CD4-positive, alpha-beta T cell treated with Interleukin-4 for 1 hour (primary cell): ENCODE measurements at regions not wholly inside any gene's neighbourhood (a gene's known extent, or its start where the extent isn't known, plus 50 kb on each side); places are given as distances from the start of the nearest gene placed in this dataset.
"Not testable (repeated sequence)": the region's sequence is repeated elsewhere in the genome, so short reads cannot be mapped to it uniquely, and the experiment has no call there.

Experiments used
- DNase-seq, 2 donors: peaks; one replicate each; pipeline ENCODE4 v3.0.0-alpha.2; 2020 to 2022

DNA sequence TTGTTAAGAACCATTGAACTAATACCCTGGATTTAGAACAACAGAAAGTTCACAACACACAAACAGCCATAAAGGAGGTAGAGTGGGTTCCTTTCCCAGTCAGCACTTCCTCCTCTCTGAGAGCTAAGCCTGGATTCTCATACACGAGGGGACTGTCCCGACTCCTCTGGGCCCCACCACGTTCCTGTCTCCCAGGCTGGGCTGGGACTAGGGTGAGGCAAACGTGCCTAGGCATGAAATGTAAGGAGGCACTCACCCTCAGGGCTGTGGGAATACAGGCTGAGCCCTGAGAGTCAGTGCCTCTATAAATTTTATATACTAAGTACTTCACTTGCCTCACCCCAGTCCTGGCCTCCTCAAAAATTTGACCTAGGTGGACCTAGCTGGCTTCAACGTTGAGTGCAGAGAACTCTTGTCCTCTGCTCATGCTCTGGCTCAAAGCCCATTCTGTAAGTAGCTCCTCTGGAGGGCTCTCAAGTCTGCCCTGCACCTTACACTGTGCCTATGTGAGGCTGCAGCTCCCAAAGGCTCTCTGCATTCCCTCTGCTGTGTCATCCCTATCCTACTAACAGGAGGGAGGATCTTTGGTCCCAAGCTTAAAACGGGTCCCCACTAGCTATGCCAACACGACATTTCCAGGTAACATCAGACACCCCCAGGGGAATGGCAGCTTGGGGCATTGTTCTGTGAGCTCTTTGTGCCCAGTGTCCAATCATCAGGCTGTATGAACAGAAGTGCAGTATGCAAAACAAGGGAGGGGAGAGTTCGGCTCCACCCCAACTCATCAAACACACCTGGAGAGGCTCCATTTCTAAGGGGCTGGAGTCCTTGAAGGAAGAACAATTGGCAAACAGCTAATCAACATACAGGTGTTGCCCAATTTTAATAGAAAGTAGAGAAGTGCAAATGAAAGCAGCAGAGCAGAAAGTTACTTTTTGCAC lies 233.2 kb downstream of the RPLP1 start:
- DNase-seq = no peak

DNA sequence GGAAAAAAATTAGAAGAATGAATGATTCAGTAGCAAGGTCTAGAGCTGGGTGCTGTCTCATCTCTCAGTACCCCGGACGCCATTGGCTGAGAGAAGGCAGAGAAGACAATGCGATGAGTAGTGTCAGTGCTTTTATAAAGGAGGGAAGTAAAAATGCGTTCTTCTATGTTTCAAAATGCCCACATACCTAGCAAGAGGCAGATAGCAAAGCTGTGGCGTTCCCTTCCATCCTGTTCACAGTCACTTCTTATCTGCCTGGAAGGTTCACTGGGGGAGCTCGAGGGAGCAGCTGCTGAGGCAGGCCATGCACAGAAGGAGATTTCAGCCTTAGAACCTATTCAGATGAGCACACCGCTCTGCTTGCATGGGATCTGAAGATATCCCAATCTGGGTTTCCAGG lies 234.0 kb downstream of the RPLP1 start:
- no peak for DNase-seq

DNA sequence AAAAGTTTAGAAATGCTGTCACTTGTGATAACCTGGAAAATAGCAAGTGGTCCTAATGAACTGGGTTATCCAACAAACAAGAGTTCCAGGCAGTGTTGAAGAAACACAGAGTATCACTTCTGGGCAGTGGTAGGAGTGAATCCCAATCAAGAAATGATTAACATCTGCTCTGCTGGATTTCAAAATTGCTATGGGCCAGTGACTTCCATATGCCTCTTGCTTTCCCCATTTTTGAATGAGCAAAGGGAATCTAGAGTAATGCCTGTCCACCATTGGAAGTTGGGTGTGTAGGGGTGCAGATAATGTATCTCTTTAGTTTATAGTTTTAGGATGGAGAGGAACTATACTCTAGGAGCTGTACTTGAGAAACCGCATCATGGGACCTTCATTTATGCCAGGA lies 236.5 kb downstream of the RPLP1 start:
- no peak for DNase-seq

DNA sequence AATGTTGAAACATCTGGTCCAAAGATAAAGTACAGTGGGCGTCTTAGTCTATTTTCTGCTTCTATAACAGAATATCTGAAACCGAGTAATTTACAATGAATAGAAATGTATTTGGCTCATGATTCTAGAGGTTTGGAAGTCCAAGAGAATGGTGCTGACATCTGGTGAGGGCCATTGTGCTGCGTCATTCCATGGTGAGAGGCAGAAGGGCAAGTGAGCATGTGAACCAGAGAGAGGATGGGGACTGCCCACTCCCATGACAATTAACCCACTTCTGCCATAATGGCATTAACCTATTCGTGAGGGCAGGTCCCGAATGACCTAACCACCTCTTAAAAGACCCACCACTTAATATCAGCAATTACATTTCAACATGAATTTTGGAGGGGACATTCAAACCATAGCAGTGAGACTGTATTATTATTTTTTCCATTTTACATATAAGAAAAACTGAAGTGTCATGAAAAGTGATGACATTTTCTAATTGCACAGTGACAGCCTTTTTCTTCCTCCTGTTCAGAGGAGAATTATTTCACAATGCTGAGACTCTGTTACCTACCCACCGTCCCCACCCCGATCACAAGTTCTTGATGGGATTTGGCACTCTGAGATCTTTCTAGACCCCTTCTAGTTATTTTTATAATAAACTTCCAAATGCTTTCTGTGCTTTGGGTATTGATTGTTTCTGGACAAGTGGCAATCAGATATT lies 238.8 kb downstream of the RPLP1 start:
- DNase-seq = no peak

DNA sequence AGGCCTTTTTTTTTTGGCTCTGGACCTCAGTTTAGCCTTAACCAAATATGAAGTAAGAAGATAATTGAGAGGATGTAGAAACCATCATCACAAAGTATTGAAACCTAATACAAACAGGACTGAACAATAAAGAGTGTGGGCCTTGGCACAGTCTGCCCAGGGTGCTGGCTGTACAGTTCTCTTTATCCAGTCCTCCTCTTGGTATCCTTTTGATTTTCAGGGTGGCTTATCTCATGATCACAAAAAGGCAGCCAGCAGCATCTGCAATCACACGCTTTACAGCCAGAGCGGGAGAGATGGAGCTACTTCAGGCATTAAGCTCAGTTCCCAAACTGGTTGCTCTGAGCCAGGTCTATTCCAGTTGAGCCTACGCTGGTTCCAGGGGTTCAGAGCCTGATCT lies 239.7 kb downstream of the RPLP1 start:
- no peak for DNase-seq

DNA sequence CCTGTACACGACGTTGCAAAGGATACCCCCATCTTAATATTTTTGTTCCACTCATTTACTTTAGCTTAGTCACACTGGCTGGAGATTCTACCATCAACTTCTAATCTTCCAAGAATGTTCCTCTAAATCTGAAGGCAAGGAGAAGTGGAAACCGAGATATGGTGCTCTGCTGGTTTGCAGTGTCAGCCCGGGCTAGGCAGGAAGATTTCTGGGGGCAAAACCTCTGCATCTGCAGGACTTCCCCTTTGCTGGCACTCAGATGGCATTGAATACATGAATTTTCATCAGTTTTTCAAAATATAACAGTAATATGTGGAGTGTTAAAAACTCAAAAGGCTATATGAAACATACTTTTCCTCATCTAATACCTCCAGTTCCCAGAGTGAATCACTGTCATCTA lies 240.4 kb downstream of the RPLP1 start:
- DNase-seq = no peak

DNA sequence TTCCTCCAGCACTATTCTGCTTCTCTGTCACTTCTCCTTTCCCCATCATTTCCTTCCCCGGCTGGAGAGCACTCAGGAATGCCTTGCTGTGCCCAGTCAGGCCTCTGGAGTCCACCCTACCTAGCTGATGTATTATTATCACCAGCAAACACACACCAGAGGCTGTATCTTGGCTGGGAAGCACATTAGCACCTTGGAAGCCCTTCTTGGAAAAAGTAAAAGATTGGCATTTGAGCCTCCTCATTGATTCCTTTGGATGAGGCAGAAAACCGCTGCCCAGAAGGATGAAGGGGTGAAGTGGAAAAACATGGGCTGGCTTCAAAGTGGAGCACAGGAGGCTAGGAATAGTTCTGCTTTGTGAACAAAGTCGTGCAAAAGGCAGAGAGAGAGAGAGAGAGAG lies 244.3 kb downstream of the RPLP1 start:
- DNase-seq = no peak

DNA sequence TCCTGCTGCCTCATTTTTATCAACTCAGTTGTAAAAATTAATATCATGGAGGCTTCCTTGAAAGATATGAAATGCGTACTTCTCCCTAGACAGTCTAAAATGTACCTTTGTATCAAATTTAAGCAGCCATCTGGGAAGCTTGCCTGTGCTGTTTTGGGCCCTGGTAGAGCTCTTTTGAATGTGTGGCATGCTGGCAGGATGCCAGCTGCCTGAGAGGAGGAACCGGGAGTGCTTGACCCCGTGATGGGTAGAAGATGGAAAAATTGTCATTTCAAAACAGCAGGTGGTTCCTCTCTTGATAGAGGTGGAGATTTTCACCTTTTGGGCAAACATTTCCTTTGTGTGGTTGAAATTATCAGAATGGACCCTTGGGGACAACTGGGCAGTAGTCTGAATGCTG lies 245.3 kb downstream of the RPLP1 start:
- DNase-seq = no peak

DNA sequence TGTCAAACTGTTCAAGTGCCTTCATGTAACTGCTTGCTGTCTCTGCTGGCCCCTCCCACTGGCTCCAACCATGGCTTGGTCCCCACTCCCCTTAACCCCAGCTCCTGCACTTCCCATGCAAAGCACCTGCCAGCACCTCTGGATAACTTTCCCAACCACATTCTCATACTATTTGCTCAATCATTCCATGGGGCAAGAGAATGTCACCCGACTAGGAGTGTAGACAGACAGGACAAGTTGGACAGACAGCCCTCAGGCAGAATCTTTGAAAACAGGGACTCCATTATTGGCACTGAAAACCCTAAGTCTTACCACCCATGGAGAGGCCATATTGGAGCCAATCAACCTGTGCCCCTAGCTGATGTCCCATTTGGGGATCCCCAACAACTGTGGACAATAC lies 246.5 kb downstream of the RPLP1 start:
- DNase-seq = no peak

DNA sequence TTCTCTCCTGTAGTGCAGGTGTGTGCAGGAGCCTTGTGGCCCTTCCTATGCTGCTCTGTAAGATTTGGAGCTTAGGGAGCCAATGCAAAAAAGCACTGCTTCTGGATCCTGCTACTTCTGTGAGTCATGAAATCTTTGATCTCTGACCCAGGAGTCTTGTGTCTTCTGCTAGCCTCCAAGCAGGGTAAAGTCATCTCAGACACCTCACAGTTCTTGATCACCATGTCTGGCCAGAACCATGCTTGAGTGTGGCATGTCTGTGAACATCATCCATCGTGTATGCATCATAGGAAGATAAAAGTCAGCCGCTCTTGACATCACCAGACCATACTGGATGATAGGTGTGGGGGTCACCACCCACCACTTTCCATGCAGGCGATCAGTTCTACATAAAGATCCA lies 247.8 kb downstream of the RPLP1 start:
- no peak for DNase-seq

DNA sequence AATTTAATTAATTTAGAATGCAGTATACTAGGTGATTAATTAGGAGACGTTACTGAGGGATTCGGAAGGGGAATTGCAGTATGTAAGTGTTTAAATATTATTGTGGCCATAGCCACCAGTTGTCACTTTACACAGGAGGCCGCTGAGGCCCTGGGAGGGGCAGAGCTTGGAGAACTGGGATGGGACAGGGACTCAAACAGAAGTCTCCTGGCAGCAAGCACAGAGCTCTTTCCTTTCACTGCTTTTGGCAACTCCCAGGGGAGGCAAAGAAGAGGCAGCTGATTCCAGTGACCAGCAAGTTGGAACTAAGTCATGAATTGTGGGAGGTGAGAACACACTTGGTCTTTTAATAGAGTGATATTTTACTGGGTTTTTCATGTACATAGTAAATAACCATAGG lies 248.6 kb downstream of the RPLP1 start:
- no peak for DNase-seq

DNA sequence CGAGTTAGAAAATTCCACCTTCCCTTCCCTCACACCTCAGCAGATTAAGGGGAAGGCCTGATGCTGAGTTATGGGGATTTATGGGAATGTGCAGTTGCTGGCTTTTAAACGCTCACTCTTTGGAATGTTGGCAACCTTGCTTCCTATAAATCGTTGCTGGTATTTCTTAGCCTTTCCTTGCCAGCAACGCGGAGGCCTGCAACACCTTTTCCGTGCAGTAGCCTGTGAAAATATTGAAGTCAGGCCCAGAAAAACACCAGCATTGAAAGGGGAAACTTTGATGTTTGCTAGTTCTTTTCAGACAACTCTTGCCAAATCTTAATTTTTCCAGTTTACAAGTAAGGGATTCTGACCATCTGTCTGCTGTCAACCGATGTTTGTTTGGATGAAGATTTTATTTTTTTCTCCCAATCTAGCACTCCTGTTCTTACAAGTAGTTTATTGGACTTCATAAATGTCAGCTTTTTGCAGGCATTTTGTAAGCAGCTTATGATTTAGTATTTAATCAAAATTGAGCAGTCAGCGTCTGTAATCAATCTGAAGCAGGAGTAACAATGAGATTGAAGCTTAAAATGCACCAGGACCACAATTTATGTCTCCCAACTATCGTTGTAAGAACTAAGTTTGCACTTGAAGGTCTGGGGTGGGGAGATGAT lies 251.0 kb downstream of the RPLP1 start:
- DNase-seq = no peak

DNA sequence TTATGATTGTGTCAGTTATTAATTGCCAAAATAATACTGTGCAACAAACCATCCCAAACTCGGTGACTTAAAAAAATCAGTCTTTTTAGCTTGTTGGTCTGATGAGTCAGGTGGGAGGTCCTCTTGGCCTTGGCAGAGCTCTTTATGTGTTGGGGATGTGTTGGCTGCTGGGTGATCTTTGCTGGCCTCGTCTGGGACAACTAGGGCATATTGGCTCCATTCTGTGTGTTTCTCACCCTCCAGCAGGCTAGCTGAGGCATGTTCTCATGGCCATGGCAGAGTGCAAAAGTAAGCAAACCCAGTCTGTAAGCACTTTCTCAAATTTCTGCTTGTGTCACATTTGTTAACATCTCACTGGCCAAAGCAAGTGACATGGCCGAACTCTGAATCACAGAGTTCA lies 251.6 kb downstream of the RPLP1 start:
- DNase-seq = no peak

DNA sequence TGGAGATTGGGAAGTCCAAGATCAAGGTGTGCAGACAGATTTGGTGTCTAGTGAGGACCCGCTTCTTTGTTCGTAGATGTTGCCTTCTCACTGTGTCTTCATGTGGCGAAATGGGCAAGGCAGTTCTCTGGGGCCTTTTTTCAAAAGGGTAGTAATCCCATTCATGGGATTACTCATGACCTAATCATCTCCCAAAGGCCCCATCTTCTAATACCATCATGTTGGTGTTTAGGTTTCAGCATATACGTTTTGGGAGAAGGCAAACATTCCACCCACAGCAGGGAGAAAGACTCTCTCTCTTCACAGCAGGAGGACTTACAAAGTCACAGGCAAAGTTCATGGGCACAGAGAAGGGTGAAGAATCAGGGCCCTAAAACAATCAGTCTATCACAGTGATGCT lies 252.1 kb downstream of the RPLP1 start:
- DNase-seq = no peak

DNA sequence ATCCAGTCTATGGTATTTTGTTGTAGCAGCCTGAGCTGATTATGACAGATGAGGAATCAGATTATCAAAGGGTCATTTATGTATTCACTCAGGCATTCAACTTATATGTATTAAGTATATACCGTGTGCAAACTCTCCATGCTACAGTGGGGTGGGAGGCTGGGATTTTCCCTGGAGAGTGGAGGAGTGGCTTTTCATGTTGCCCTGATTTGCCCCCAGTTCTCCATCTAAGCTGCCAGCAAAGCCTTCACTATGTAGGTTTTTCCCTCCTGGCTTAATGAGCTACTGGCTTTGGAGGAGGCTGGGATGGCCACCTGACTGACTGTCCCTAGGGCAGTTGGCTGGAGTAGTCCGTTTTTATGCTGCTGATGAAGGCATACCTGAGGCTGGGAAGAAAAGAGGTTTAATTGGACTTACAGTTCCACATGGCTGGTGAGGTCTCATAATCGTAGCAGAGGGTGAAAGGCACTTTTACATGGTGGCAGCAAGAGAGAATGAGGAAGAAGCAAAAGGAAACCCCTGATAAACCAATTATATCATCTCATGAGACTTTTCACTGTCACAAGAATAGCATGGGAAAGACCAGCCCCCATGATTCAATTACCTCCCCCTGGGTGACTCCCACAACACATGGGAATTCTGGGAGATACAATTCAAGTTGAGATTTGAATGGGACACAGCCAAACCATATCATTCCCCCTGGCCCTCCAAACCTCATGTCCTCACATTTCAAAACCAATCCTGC lies 253.9 kb downstream of the RPLP1 start:
- no peak for DNase-seq

DNA sequence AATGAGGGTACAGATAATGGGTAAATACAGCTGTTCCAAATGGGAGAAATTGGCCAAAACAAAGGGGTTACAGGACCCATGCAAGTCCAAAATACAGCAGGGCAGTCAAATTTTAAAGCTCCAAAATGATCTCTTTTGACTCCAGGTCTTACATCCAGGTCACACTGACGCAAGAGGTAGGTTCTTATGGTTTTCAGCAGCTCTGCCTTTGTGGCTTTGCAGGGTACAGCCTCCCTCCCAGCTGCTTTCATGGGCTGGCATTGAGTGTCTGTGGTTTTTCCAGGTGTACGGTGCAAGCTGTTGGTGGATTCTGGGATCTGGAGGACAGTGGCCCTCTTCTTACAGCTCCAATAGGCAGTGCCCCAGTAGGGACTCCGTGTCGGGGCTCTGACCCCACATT lies 254.6 kb downstream of the RPLP1 start:
- not testable (repeated sequence) for DNase-seq

DNA sequence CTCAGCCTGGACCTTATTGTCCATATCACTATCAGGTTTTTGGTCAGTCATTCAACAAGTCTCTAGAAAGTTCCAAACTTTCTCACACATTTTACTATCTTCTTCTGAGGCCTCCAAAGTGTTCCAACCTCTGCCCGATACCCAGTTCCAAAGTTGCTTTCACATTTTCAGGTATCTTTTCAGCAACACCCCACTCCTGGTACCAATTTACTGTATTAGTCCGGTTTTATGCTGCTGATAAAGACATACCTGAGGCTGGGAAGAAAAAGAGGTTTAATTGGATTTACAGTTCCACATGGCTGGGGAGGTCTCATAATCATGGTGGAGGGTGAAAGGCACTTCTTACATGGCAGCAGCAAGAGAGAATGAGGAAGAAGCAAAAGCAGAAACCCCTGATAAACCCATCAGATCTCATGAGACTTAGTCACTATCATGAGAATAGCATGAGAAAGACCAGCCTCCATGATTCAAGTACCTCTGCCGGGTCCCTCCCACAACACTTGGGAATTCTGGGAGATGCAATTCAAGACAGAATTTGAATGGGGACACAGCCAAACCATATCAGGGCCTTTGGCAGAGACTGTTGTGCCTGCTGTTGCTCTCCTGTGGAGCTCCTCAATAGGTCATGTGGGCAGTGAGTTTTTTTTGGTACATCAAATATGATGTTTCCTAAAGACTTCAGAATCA lies 256.0 kb downstream of the RPLP1 start:
- not testable (repeated sequence) for DNase-seq

DNA sequence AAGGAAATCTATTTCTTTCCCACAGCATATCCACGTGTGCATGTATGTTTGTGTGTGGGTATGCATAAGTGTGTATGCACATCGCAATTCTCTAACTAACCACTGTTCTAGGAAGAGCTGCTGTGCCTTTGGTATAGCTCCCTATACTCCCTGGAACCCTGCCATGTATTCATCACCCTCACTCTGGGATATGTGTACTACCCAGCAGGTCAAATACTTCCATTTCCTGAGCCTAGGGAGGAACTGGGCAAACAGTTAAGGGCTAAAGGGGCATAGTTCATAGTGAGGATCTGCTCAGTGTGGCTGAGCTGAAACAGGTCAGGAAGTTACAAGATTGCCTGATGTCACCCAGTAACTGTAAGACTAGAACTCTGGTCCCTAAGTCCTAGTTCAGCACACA lies 260.4 kb downstream of the RPLP1 start:
- DNase-seq = no peak

DNA sequence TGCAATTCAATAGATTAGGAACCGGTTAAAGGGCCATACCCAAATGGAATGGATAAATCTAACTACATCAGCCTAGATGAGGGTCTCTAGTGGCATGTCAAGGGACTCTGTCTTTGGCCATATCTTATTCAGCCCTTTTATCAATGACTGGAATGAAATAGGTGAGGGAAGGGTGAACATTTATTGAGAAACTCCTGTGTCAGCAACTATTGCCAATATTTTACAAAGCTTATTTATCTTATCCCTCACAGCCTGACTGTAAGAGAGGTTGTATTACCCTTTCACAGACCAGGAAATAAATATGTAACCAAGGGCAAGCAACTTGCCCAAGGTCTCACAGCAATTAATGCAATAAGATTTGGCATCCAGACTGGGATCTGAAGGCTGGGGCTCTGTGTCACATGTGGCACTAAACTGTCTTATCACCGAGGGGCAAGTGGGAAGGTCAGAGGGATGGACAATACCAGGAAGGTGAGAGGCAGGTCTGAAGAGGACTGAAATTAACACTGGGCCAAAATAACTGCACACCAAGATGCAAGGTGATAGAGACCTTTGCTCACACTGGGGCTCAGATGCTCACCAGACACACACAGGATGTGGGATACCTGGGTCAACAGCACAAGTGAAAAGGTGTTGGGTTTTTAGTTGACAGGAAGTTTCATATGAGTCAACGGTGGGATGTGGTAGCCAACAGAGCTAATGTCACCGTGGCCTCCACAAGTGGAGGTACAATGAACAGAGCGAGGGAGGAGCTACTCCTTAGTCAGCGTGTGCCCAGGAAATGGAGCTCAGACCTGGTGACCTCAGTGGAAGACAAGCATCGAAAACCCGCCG lies 261.3 kb downstream of the RPLP1 start:
- peak; percentile 76 to 84 for DNase-seq

DNA sequence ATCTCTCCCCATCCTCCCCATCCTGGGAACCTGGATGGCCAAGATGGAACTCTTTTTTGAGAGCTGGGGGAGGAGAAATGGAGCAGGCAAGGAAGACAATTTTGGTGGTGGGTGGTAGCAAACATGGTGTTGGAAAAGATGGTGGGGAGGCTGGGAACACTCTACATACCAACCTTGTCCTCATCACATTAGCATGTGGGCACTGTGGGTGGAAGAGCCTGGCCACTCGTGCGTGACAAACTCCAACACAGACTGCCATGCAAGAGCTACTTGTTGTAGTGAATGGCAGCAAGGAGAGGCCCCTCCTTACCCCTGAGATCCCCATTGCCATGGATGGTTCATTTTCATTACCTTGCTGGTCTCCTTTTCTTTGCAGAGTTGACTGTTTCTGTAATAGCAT lies 262.6 kb downstream of the RPLP1 start:
- no peak for DNase-seq

DNA sequence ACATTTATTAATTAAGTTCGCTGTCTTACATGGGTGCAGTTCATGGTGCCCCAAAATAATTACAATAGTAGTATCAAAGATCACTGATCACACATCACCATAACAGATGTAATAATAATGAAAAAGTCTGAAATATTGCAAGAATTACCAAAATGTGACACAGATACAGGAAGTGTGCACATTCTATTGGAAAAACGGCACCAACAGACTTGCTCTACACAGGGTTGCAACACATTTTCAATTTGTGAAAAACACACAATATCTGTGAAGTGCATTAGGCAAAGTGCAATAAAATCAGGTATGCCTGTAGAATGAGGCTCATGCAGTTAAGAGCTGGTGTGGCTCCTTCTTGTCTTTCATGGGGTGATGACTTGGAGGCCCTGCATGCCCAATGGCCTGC lies 265.8 kb downstream of the RPLP1 start:
- no peak for DNase-seq

DNA sequence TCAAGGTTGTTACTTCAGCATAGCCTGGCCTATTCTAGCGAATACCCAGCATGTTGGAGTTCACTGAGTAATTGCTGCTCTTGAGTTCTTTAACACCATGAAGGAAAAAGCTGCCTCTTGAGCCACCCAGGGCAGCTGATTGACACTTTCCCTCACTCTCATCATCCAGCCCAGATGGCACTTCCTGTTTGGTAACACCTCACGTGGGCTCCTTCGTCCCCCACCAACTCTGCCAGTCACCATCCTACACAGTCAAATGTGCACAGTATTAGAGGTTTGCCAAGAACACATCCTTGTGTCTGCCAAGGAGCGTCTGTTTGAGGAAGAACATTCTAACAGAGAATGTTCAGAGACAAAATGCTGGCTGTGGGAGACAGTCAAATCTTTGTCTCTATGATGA lies 266.3 kb downstream of the RPLP1 start:
- peak; percentile 51 to 65 for DNase-seq
